ENCODE measurements at regions not wholly inside any gene's neighbourhood (a gene's known extent, or its start where the extent isn't known, plus 50 kb on each side); places are given as distances from the start of the nearest gene placed in this dataset.

DNA sequence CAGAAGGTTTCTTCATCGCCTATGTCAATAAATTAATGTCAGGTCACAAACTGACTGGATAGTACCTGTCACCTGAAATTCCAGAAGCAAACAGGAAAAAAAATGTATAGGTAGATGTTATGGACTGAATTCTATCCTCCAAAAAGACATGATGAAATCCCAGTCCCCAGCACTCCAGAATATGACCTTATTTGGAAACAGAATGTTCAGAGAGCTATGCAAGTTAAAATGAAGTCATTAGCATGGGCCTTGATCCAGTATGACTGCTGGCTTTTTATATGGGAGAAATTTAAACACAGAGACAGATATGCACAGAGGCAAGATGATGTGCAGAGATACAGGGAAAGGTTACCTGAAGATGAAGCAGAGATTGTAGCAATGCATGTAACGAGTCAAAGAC is 953.4 kb downstream of the ZPLD1 start:
- Histone ChIP-seq H3K9me3 (ENCODE audit: control insufficient read depth, insufficient read depth, low read depth, low read length) (no peaks in the 10 kb centered on the region), H3K9ac (ENCODE audit: low read length) (peak overlapping the region; percentile 19), H3K27ac (ENCODE audit: low read depth, low read length) (no peak overlapping the region; the same call in 1 of the 2 replicates), H3K4me1 (ENCODE audit: control insufficient read depth, insufficient read depth, low read length) (peaks cover 3% of the 10 kb centered on the region; the same call in 1 of the 2 replicates), H3K36me3 (ENCODE audit: control insufficient read depth, insufficient read depth, low read length) (no peaks in the 10 kb centered on the region), H3K4me3 (ENCODE audit: low read depth, low read length) (no peak overlapping the region), H3K27me3 (ENCODE audit: control insufficient read depth, insufficient read depth, low read length) (no peaks in the 10 kb centered on the region)

DNA sequence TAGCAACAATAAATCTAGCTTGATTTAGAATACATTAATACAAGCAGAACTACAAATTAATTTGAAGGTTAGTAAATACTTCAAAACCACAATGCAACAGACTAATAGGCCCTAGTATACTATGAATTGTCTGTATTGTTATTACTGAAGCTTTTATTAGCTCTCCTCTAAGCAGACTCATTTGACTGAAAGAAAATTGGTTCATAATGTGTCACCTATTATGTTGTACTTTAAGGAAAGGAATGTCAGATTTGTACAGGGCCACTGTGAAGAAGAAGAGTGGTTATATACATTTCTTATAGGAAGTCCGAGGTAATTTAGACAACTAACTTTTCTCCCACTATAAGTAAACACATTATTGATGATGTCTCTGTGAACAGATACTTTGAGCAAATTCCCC is 954.5 kb downstream of the ZPLD1 start:
- no peaks in the 10 kb centered on the region for H3K27me3 ChIP-seq (ENCODE audit: control insufficient read depth, insufficient read depth, low read length)
- H3K9me3 ChIP-seq (ENCODE audit: control insufficient read depth, insufficient read depth, low read depth, low read length): no peaks in the 10 kb centered on the region
- H3K4me3 ChIP-seq (ENCODE audit: low read depth, low read length): no peak overlapping the region
- H3K9ac ChIP-seq (ENCODE audit: low read length): no peak overlapping the region
- H3K27ac ChIP-seq (ENCODE audit: low read depth, low read length): no peak overlapping the region
- no peaks in the 10 kb centered on the region for H3K36me3 ChIP-seq (ENCODE audit: control insufficient read depth, insufficient read depth, low read length)
- peaks cover 3% of the 10 kb centered on the region; the same call in 1 of the 2 replicates for H3K4me1 ChIP-seq (ENCODE audit: control insufficient read depth, insufficient read depth, low read length)

DNA sequence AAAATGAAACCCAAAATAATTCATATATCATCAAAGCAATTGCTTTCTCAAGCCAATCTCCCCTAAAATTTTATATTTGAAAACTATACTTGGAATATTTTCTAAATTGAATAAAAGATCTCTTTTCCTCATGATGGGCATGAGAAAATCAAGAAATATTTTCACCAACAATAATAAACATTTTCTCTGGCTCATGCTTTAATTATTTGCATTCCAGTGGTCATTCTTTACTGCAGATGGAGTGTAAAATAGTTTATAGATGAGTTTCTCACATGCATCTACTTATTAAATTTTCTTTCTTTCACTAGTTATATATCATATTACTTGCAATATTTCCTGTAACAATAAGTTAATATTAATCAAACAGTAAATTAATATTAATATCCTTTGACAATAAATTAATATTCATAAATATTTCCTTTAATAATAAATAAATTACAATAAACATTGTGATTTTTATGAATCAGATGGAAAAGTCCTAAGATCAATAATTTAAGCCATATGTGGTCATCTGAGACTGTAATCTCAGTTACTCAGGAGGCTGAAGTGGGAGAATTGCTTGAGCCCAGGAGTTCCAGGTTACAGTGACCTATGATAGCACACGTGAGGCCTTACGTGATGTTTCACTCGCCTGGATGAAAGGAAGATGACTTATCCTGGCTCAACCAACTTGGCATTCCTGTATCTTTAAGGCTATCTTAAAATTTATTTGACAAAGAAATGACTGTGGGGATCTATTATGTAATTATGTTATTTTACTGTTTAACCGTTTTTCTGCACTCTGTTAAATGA is 958.8 kb downstream of the ZPLD1 start:
- Histone ChIP-seq H3K4me1 (ENCODE audit: control insufficient read depth, insufficient read depth, low read length) (no peaks in the 10 kb centered on the region), H3K27ac (ENCODE audit: low read depth, low read length) (no peak overlapping the region), H3K27me3 (ENCODE audit: control insufficient read depth, insufficient read depth, low read length) (no peaks in the 10 kb centered on the region), H3K4me3 (ENCODE audit: low read depth, low read length) (no peak overlapping the region), H3K9ac (ENCODE audit: low read length) (no peak overlapping the region), H3K36me3 (ENCODE audit: control insufficient read depth, insufficient read depth, low read length) (no peaks in the 10 kb centered on the region), H3K9me3 (ENCODE audit: control insufficient read depth, insufficient read depth, low read depth, low read length) (no peaks in the 10 kb centered on the region)

DNA sequence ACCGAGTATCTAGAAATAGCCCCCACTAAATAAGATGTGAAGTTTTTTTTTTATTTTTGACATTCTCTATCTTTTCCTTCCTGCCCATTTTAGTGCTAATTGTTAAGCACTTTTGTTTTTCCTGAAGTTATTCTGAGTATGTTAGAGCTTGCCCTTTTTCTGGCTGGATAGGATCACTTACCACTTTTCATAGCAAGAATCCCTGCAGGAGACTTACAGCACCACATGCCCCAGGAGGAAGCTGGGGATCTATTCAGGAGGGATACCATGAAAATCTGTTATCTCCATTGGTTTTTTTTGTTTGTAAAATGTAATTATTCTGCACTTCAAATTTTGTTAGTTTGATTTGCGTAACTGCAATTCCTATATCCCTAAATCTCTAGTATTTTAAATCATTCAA is 968.4 kb downstream of the ZPLD1 start:
- no peaks in the 10 kb centered on the region for H3K4me1 ChIP-seq (ENCODE audit: control insufficient read depth, insufficient read depth, low read length)
- H3K36me3 ChIP-seq (ENCODE audit: control insufficient read depth, insufficient read depth, low read length): no peaks in the 10 kb centered on the region
- no peak overlapping the region for H3K27ac ChIP-seq (ENCODE audit: low read depth, low read length)
- no peaks in the 10 kb centered on the region for H3K9me3 ChIP-seq (ENCODE audit: control insufficient read depth, insufficient read depth, low read depth, low read length)
- H3K27me3 ChIP-seq (ENCODE audit: control insufficient read depth, insufficient read depth, low read length): no peaks in the 10 kb centered on the region
- H3K4me3 ChIP-seq (ENCODE audit: low read depth, low read length): no peak overlapping the region
- H3K9ac ChIP-seq (ENCODE audit: low read length): no peak overlapping the region

DNA sequence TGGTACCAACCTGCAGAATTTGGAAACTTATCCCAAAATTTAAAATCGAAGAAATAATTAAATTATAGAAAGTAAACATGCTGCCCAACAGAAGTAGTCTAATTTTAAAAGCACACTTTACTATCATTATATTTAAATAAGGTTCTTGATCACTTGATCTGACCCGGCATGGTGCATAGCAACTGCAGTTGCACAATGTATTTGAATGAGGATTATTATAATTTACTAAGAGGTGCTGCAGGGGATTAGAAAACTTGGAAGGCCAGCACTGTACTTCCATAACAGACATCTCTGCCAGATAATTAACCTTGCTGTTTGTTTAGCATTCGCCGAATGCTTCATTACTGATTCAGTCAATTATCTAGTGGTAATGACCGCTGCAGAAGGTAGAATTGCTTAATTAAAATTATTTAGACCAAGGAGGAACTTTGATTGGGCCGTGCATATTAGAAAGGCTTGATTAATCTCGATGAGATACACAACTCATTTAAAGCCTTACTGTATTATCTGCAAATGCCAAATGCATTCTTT is 971.6 kb downstream of the ZPLD1 start:
- H3K9me3 ChIP-seq (ENCODE audit: control insufficient read depth, insufficient read depth, low read depth, low read length): no peaks in the 10 kb centered on the region
- H3K36me3 ChIP-seq (ENCODE audit: control insufficient read depth, insufficient read depth, low read length): no peaks in the 10 kb centered on the region
- H3K4me3 ChIP-seq (ENCODE audit: low read depth, low read length): no peak overlapping the region
- no peak overlapping the region for H3K27ac ChIP-seq (ENCODE audit: low read depth, low read length)
- H3K9ac ChIP-seq (ENCODE audit: low read length): no peak overlapping the region
- H3K4me1 ChIP-seq (ENCODE audit: control insufficient read depth, insufficient read depth, low read length): no peaks in the 10 kb centered on the region
- no peaks in the 10 kb centered on the region for H3K27me3 ChIP-seq (ENCODE audit: control insufficient read depth, insufficient read depth, low read length)

DNA sequence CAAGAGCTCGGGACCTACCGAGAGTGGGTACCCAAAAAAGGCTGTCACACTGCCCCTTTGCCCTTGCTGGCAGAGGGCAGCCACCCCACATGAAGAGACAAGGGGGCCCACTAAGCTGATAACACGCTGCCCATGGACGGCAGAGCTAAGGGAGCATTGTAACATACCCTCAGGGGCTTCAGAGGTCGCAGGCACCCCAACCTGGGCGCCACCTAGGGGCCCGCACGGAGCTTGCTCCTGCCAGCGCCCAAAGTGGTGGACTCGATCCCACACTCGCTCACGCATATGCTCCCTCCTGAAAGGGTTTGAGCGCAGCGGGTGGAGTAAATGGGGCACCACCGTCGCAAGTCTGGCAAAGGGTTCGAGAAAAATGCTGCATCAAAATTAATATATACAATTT is 975.4 kb downstream of the ZPLD1 start:
- H3K4me1 ChIP-seq (ENCODE audit: control insufficient read depth, insufficient read depth, low read length): no peaks in the 10 kb centered on the region
- no peak overlapping the region for H3K27ac ChIP-seq (ENCODE audit: low read depth, low read length)
- H3K27me3 ChIP-seq (ENCODE audit: control insufficient read depth, insufficient read depth, low read length): no peaks in the 10 kb centered on the region
- H3K9ac ChIP-seq (ENCODE audit: low read length): no peak overlapping the region
- H3K36me3 ChIP-seq (ENCODE audit: control insufficient read depth, insufficient read depth, low read length): no peaks in the 10 kb centered on the region
- no peak overlapping the region for H3K4me3 ChIP-seq (ENCODE audit: low read depth, low read length)
- H3K9me3 ChIP-seq (ENCODE audit: control insufficient read depth, insufficient read depth, low read depth, low read length): no peaks in the 10 kb centered on the region

DNA sequence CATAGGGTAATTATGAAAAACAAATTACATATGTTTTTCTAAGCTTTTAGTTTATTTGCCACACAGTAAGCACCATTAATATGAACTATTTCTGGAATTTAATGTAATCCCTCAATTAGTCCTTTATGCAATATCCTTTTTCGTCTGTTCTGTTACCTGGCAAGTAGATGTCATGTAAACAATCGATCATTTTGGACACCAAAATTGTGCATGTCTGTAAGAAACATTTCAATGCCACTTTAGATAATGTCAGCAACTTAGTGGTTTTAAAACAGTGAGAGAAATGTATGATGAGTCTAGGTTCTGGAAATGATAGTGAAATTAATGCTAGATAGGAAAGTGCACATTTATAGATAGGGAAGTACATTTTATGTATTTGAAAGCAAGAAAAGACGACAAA is 986.6 kb downstream of the ZPLD1 start:
- no peaks in the 10 kb centered on the region for H3K9me3 ChIP-seq (ENCODE audit: control insufficient read depth, insufficient read depth, low read depth, low read length)
- H3K36me3 ChIP-seq (ENCODE audit: control insufficient read depth, insufficient read depth, low read length): no peaks in the 10 kb centered on the region
- no peak overlapping the region for H3K27ac ChIP-seq (ENCODE audit: low read depth, low read length)
- no peaks in the 10 kb centered on the region for H3K4me1 ChIP-seq (ENCODE audit: control insufficient read depth, insufficient read depth, low read length)
- no peak overlapping the region for H3K4me3 ChIP-seq (ENCODE audit: low read depth, low read length)
- no peak overlapping the region for H3K9ac ChIP-seq (ENCODE audit: low read length)
- H3K27me3 ChIP-seq (ENCODE audit: control insufficient read depth, insufficient read depth, low read length): no peaks in the 10 kb centered on the region

DNA sequence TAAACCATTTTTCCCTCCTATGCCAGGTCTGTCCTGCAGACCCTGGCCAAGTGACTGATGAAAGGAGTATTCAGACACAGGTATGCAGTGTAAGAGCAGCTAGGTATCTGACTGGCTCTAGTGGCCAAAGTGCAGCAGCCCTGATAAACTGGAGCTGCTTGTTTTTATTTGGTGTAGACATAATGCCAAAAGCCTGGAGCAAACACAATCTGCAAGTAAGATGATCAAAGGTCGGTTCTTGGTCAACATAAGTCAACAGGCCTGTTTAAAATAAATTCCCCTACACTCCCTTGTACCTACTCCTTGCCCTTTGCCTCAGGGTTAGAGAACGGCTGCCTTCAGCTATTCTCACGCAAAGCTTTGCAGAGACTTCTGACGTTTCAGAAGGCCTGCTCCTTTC is 1003.1 kb downstream of the ZPLD1 start:
- Histone ChIP-seq H3K9ac (ENCODE audit: low read length) (no peak overlapping the region), H3K27me3 (ENCODE audit: control insufficient read depth, insufficient read depth, low read length) (no peaks in the 10 kb centered on the region), H3K27ac (ENCODE audit: low read depth, low read length) (no peak overlapping the region), H3K4me1 (ENCODE audit: control insufficient read depth, insufficient read depth, low read length) (no peaks in the 10 kb centered on the region), H3K9me3 (ENCODE audit: control insufficient read depth, insufficient read depth, low read depth, low read length) (peaks cover 16% of the 10 kb centered on the region), H3K36me3 (ENCODE audit: control insufficient read depth, insufficient read depth, low read length) (no peaks in the 10 kb centered on the region), H3K4me3 (ENCODE audit: low read depth, low read length) (no peak overlapping the region)

DNA sequence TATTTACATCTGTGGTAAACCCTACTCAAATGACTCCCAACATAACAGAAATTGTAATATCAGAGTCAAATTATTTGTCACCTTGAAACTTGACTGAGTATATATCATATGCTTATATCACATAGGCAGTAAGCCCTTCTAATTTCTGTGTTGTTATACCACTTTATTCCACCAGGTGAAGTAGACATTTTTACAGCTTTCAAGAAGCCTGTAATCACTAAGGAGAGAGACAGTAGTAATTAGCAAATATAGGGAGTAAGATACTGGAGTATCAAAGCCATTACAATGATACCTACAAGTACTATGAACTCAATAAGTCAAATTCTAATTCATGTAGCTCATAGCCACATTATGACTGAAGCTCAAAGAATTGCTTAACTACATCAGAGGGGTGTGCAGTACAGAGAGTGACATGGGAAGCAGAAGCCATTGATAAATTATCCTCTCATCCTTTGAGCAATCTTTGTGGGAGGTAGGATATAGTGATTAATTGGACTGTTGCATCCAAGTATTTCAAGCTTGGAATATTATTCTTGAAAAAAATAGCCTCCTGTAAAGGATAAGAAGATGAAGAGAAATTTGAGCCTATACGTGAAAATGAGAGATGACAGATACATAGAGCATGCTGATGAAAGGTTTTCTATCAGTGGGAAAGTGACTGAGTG is 1005.9 kb downstream of the ZPLD1 start:
- H3K4me3 ChIP-seq (ENCODE audit: low read depth, low read length): no peak overlapping the region
- H3K36me3 ChIP-seq (ENCODE audit: control insufficient read depth, insufficient read depth, low read length): no peaks in the 10 kb centered on the region
- peaks cover 16% of the 10 kb centered on the region for H3K9me3 ChIP-seq (ENCODE audit: control insufficient read depth, insufficient read depth, low read depth, low read length)
- H3K4me1 ChIP-seq (ENCODE audit: control insufficient read depth, insufficient read depth, low read length): no peaks in the 10 kb centered on the region
- H3K9ac ChIP-seq (ENCODE audit: low read length): no peak overlapping the region
- no peaks in the 10 kb centered on the region for H3K27me3 ChIP-seq (ENCODE audit: control insufficient read depth, insufficient read depth, low read length)
- H3K27ac ChIP-seq (ENCODE audit: low read depth, low read length): no peak overlapping the region

DNA sequence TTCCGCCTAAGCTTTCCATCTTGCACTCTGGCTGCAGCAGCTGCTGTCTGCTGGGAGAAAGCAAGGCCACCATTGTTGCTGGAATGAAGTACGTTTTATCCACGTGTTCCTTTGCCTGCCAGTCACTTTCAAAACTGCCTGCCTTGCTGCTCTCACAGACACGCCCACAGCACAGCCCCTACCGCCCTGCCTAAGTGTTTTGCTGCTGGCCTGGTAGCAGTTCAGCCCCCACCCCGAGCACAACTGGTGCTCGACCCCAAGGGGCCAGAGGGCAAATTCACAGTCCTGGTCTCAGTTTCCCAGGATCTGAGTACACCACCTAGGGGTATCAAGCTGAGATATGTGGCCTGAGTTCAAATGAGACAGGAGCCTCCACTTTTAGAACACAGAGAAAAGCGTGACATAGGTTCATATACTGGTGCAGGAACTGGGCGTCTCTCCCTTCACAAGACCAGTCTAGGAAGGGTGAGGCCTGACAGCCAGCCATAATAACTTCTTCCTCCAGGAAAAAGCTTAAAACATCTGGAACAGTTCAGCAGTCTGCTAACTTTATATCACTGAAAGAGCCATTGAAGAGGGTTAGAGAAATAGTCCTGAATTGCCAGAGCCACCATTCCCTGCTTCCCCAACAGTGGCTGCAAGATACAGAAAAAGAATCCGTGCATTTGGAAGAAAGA is 1012.3 kb downstream of the ZPLD1 start:
- no peaks in the 10 kb centered on the region for H3K27me3 ChIP-seq (ENCODE audit: control insufficient read depth, insufficient read depth, low read length)
- H3K36me3 ChIP-seq (ENCODE audit: control insufficient read depth, insufficient read depth, low read length): no peaks in the 10 kb centered on the region
- no peak overlapping the region for H3K4me3 ChIP-seq (ENCODE audit: low read depth, low read length)
- H3K9me3 ChIP-seq (ENCODE audit: control insufficient read depth, insufficient read depth, low read depth, low read length): no peaks in the 10 kb centered on the region
- no peak overlapping the region for H3K9ac ChIP-seq (ENCODE audit: low read length)
- H3K4me1 ChIP-seq (ENCODE audit: control insufficient read depth, insufficient read depth, low read length): no peaks in the 10 kb centered on the region
- H3K27ac ChIP-seq (ENCODE audit: low read depth, low read length): no peak overlapping the region

DNA sequence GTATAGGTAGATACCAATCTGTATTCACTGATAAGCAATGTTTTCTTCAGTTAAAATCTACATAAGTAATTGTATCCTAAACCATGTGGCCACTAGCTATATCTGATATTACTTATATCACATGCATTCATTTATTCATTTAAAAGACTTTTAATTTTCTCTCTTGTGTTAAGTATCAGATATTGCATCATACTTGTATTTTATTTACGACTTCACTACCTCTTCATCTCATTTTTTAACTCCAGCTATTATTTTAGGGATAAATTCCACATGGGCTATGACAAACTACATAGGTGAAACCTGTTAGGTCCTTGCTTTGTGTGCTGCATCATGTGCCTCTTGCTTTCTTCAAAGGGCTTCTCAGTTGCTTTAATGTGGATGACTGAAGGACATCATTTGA is 1018.3 kb downstream of the ZPLD1 start:
- no peaks in the 10 kb centered on the region for H3K36me3 ChIP-seq (ENCODE audit: control insufficient read depth, insufficient read depth, low read length)
- no peaks in the 10 kb centered on the region for H3K27me3 ChIP-seq (ENCODE audit: control insufficient read depth, insufficient read depth, low read length)
- no peak overlapping the region for H3K4me3 ChIP-seq (ENCODE audit: low read depth, low read length)
- no peaks in the 10 kb centered on the region for H3K9me3 ChIP-seq (ENCODE audit: control insufficient read depth, insufficient read depth, low read depth, low read length)
- no peak overlapping the region for H3K27ac ChIP-seq (ENCODE audit: low read depth, low read length)
- H3K4me1 ChIP-seq (ENCODE audit: control insufficient read depth, insufficient read depth, low read length): no peaks in the 10 kb centered on the region
- H3K9ac ChIP-seq (ENCODE audit: low read length): no peak overlapping the region
